Loucy (cell line): ENCODE measurements at regions not wholly inside any gene's neighbourhood (a gene's known extent, or its start where the extent isn't known, plus 50 kb on each side); places are given as distances from the start of the nearest gene placed in this dataset.
A peak's percentile ranks its signal among the peaks of the same experiment; 100 is the strongest.
"Not testable (repeated sequence)": the region's sequence is repeated elsewhere in the genome, so short reads cannot be mapped to it uniquely, and the experiment has no call there.

ENCODE experiments used
- H2AFZ ChIP-seq: fragments of 200-600 bp; sonication (generic); 2 replicates; pipeline ENCODE4 v1.6.0; 2016; ENCODE audit warnings: antibody characterized with exemption, mild to moderate bottlenecking, low read length, moderate library complexity
- H3F3A ChIP-seq: fragments of 200-600 bp; 2 replicates; pipeline ENCODE4 v1.6.0; 2016; ENCODE audit warnings: antibody characterized with exemption, low read depth, mild to moderate bottlenecking
- H3K27me3 ChIP-seq: fragments of 200-600 bp; sonication (generic); 2 replicates; pipeline ENCODE4 v1.6.1; 2014; ENCODE audit warnings: low read length, mild to moderate bottlenecking; ENCODE audit not compliant: insufficient read depth, poor library complexity, severe bottlenecking
- H3K36me3 ChIP-seq: fragments of 200-600 bp; sonication (generic); 2 replicates; pipeline ENCODE4 v1.6.1; 2016; ENCODE audit warnings: low read length; ENCODE audit not compliant: insufficient read depth
- H3K4me1 ChIP-seq: fragments of 200-600 bp; sonication (generic); 2 replicates; pipeline ENCODE4 v1.5.1; 2014; ENCODE audit warnings: low read length, mild to moderate bottlenecking; ENCODE audit not compliant: insufficient read depth, poor library complexity, severe bottlenecking
- H3K4me2 ChIP-seq: fragments of 200-600 bp; sonication (generic); 2 replicates; pipeline ENCODE4 v1.6.0; 2014; ENCODE audit warnings: antibody characterized with exemption, low read length, low read depth, mild to moderate bottlenecking; ENCODE audit not compliant: poor library complexity, severe bottlenecking
- H3K4me3 ChIP-seq: fragments of 200-600 bp; sonication (generic); 2 replicates; pipeline ENCODE4 v1.5.1; 2014; ENCODE audit warnings: low read length, mild to moderate bottlenecking, mixed read lengths; ENCODE audit not compliant: poor library complexity, severe bottlenecking
- H3K79me2 ChIP-seq: fragments of 200-600 bp; sonication (generic); 2 replicates; pipeline ENCODE4 v1.6.1; 2014; ENCODE audit warnings: low read length; ENCODE audit not compliant: insufficient read depth
- H3K9ac ChIP-seq: fragments of 200-600 bp; sonication (generic); 2 replicates; pipeline ENCODE4 v1.6.0; 2014; ENCODE audit warnings: mild to moderate bottlenecking, low read depth, low read length, moderate library complexity; ENCODE audit not compliant: poor library complexity, severe bottlenecking
- H3K9me2 ChIP-seq: fragments of 200-600 bp; sonication (generic); replicated peaks from 2 replicates; pipeline ENCODE4 v1.6.1; 2016; ENCODE audit warnings: low read depth, low read length, mixed read lengths
- H3K9me3 ChIP-seq: fragments of 200-600 bp; sonication (generic); 2 replicates; pipeline ENCODE4 v1.6.1; 2014; ENCODE audit warnings: mild to moderate bottlenecking, antibody characterized with exemption, low read length, low read depth; ENCODE audit not compliant: insufficient read depth
- H4K20me1 ChIP-seq: fragments of 200-600 bp; sonication (generic); 2 replicates; pipeline ENCODE4 v1.6.0; 2014; ENCODE audit warnings: antibody characterized with exemption, low read length, mild to moderate bottlenecking; ENCODE audit not compliant: insufficient read depth, poor library complexity, severe bottlenecking
- EZH2phosphoT487 ChIP-seq: fragments of 200-600 bp; IDR thresholded peaks from 2 replicates; pipeline ENCODE4 v1.6.1; 2018; ENCODE audit warnings: antibody characterized with exemption, mild to moderate bottlenecking, moderate library complexity, borderline replicate concordance
- TF ChIP-seq, protein P1 (sequence below): fragments of 200-600 bp; sonication (generic); conservative IDR thresholded peaks from 2 replicates; pipeline ENCODE4 v1.5.1; 2014; ENCODE audit warnings: mild to moderate bottlenecking, antibody characterized with exemption, low read length

DNA sequence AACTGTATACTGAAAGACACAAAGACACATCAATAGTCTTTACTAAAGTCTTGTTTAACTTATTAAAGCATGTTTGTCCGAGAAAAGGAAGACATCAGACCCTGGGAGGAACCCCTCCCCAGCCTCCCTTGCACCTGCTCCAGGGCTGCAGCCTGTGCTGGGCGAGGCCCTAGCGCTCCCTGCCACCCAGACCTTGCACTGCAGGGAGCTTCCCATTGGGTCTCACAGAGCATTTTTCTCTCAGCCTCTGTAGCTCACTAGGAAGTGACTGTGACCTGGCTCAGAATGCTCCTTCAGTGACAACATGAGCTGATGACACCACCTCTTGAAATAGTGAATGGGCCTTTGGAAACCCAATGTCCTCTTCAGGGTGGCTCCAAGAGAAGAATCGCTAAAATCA, 461.2 kb downstream of the TMEM121 start:
- no peaks in the 10 kb centered on the region for H3K36me3 ChIP-seq
- H3K4me1 ChIP-seq, result peaks cover 45% of the 10 kb centered on the region
- H3K79me2 ChIP-seq, result no peaks in the 10 kb centered on the region
- no peak for TF ChIP-seq EZH2phosphoT487
- TF ChIP-seq, protein P1, sequence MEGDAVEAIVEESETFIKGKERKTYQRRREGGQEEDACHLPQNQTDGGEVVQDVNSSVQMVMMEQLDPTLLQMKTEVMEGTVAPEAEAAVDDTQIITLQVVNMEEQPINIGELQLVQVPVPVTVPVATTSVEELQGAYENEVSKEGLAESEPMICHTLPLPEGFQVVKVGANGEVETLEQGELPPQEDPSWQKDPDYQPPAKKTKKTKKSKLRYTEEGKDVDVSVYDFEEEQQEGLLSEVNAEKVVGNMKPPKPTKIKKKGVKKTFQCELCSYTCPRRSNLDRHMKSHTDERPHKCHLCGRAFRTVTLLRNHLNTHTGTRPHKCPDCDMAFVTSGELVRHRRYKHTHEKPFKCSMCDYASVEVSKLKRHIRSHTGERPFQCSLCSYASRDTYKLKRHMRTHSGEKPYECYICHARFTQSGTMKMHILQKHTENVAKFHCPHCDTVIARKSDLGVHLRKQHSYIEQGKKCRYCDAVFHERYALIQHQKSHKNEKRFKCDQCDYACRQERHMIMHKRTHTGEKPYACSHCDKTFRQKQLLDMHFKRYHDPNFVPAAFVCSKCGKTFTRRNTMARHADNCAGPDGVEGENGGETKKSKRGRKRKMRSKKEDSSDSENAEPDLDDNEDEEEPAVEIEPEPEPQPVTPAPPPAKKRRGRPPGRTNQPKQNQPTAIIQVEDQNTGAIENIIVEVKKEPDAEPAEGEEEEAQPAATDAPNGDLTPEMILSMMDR, result peak; percentile 24
- H3K9ac ChIP-seq, result peak overlapping the region; percentile 59
- H3K4me3 ChIP-seq, result no peak overlapping the region
- no peaks in the 10 kb centered on the region for H3K9me2 ChIP-seq
- H3K27me3 ChIP-seq, result no peaks in the 10 kb centered on the region
- no peaks in the 10 kb centered on the region for H3F3A ChIP-seq
- H2AFZ ChIP-seq, result no peak overlapping the region
- no peaks in the 10 kb centered on the region for H3K9me3 ChIP-seq
- H4K20me1 ChIP-seq, result no peaks in the 10 kb centered on the region
- peak overlapping the region; percentile 57 for H3K4me2 ChIP-seq

DNA sequence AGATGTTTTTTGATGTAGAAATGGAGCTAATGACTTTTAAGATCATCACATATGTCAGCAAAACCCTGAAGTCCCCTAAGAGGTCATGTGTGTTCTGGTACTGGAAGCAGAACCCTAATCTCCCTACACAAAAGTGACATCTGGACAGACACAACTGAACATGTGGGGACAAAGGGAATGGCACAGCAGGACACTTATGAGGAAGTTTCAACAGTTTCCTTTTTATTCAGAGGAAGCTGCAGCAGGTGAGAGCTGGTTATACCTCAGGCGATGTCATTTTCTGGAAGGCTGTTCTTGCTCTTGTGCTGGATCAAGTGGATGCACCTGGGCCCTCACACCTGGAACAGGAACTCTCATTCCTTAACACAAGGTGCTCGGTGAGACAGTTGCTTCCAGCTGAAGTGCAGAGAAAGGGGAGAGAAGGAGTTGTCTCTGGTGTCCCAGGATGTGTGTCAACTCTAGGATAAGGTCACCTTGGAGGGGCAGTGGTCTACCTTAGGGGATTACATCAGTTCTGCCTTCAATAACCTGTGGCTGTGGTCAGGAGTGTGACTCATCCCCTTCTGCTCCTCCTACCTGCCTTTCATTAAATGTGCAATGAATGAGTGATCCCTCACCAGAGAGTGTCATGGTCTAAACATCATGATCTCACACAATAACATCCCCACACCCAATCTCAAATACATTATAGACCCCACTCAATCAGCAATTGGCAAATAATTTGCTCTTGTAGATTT, 463.4 kb downstream of the TMEM121 start:
- Histone ChIP-seq H3F3A (no peaks in the 10 kb centered on the region), H3K27me3 (no peaks in the 10 kb centered on the region), H4K20me1 (no peaks in the 10 kb centered on the region), H2AFZ (no peak overlapping the region), H3K9me2 (no peaks in the 10 kb centered on the region), H3K9ac (no peak overlapping the region), H3K4me3 (no peak overlapping the region), H3K79me2 (no peaks in the 10 kb centered on the region), H3K9me3 (no peaks in the 10 kb centered on the region), H3K36me3 (no peaks in the 10 kb centered on the region), H3K4me1 (peaks cover 60% of the 10 kb centered on the region), H3K4me2 (peak overlapping the region; percentile 24)
- TF ChIP-seq, protein P1, result no peak
- no peak for TF ChIP-seq EZH2phosphoT487

GRCh38 chr14:105991677-105992076, 465.3 kb downstream of the TMEM121 start:
- not testable (repeated sequence) for H3K79me2 ChIP-seq, H3K9me3 ChIP-seq, H3K4me3 ChIP-seq, H3K27me3 ChIP-seq, H2AFZ ChIP-seq, H3K36me3 ChIP-seq, H3K4me2 ChIP-seq, H3F3A ChIP-seq, H3K9me2 ChIP-seq, H4K20me1 ChIP-seq, H3K9ac ChIP-seq
- peaks cover 60% of the 10 kb centered on the region for H3K4me1 ChIP-seq

DNA sequence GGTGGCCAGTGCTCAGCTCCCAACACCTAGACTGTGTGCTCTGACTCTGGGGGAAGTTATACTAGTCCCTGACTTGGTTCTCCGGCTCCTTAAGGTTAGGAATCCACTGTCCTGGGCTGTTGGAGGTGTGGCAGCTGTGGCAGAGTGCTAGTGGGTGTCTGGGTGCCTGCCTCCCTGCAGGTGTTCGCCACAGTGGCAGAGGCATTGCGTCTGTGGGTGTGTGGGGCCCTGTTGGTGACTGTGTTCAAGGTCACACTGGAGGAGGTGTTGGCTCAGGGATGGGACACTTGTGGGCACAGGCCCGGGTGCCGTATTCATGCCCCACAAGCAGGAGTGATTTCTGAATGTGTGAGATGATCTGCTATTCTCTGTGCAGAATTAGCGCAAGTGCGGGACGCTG, 467.4 kb downstream of the TMEM121 start:
- Histone ChIP-seq H3K9me3 (no peaks in the 10 kb centered on the region), H2AFZ (no peak overlapping the region), H4K20me1 (no peaks in the 10 kb centered on the region), H3K4me3 (no peak overlapping the region), H3K27me3 (no peaks in the 10 kb centered on the region), H3K9me2 (no peaks in the 10 kb centered on the region), H3K9ac (no peak overlapping the region), H3K79me2 (no peaks in the 10 kb centered on the region), H3F3A (no peaks in the 10 kb centered on the region), H3K36me3 (no peaks in the 10 kb centered on the region), H3K4me2 (no peak overlapping the region), H3K4me1 (peaks cover 42% of the 10 kb centered on the region)
- no peak for TF ChIP-seq EZH2phosphoT487
- TF ChIP-seq, protein P1, result no peak

DNA sequence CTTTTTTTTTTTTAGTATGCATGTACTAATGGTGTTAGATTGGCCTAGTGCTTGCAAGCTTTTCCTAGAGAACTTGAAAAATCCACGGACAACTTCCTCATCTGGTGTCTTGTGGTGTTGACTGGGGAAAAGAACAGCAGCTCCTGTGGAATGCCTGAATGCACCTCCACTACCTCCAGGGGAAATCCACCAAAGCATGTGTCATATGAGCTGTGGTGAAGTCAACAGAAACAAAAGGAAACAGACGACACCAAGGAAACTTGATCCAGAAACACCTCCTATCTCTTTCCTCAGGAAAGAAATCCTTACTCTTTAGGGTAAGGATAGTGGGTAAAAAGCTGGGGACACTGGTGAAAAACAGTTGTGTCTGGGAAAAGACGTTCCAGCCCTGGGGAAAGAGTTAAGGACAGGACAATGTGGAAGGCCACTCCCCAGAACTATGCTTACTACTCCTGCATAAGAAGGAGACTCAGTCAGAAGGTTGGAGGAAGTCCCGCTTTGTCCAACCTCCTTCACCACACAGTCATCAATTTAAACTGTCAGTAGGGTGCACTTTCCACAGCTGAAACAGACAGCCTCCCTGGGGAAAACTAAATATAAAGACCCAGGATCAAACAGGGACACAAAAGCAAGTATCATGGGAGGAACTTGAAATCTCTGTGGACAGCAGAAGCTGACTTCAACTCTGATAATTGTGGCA, 468.8 kb downstream of the TMEM121 start:
- Histone ChIP-seq H3K4me2 (peak overlapping the region; percentile 56), H3K4me1 (peaks cover 33% of the 10 kb centered on the region), H3K4me3 (peak overlapping the region; percentile 38)
- H3K9ac ChIP-seq, H3K9me2 ChIP-seq, H3K9me3 ChIP-seq, H4K20me1 ChIP-seq, H3K79me2 ChIP-seq, H2AFZ ChIP-seq, H3K27me3 ChIP-seq, H3F3A ChIP-seq, H3K36me3 ChIP-seq: not testable (repeated sequence)
